Astrocyte of the spinal cord (primary cell): ENCODE measurements at regions not wholly inside any gene's neighbourhood (a gene's known extent, or its start where the extent isn't known, plus 50 kb on each side); places are given as distances from the start of the nearest gene placed in this dataset.

Source experiments
- DNase-seq: peaks from one replicate; pipeline ENCODE4 v3.0.0; 2011; ENCODE audit warnings: low read depth, low spot score
- H3K4me3 ChIP-seq: 2 replicates; pipeline ENCODE4 v1.5.1; 2011; ENCODE audit warnings: low read depth, mild to moderate bottlenecking, low read length, moderate library complexity
- in situ Hi-C: cut with HindIII; loops from 2 replicates; pipeline ENCODE4 v1.10.0; 2017; ENCODE audit warnings: low sequenced_read_pairs
- TF ChIP-seq, protein P1 (sequence below): IDR thresholded peaks from 2 replicates; pipeline ENCODE4 v1.5.1; 2012; ENCODE audit warnings: low read depth, mild to moderate bottlenecking, low read length, inconsistent platforms

DNA sequence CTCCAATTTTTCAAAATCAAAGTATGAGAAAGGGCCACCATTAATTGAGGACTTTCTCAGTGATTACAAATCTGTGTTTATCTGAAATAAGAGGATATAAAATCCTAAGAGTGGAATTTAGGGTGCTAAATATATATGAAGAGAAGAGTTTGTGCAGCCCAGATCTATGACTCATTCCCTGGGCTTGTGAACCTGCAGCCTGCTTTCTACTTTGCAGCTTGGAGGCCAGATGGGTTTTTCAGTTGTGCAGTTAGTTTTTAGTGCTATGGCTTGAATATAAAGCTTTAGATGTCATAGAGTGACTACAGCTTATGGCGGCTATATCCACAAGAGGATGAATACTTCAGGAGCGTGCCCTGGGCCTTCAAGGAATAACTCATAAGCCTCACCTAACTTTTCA is 1391.1 kb downstream of the FSTL5 start:
- in situ Hi-C loops, result no loop called here
- TF ChIP-seq, protein P1, sequence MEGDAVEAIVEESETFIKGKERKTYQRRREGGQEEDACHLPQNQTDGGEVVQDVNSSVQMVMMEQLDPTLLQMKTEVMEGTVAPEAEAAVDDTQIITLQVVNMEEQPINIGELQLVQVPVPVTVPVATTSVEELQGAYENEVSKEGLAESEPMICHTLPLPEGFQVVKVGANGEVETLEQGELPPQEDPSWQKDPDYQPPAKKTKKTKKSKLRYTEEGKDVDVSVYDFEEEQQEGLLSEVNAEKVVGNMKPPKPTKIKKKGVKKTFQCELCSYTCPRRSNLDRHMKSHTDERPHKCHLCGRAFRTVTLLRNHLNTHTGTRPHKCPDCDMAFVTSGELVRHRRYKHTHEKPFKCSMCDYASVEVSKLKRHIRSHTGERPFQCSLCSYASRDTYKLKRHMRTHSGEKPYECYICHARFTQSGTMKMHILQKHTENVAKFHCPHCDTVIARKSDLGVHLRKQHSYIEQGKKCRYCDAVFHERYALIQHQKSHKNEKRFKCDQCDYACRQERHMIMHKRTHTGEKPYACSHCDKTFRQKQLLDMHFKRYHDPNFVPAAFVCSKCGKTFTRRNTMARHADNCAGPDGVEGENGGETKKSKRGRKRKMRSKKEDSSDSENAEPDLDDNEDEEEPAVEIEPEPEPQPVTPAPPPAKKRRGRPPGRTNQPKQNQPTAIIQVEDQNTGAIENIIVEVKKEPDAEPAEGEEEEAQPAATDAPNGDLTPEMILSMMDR, result no peak
- H3K4me3 ChIP-seq, result no peak overlapping the region
- peak; percentile 27 for DNase-seq

DNA sequence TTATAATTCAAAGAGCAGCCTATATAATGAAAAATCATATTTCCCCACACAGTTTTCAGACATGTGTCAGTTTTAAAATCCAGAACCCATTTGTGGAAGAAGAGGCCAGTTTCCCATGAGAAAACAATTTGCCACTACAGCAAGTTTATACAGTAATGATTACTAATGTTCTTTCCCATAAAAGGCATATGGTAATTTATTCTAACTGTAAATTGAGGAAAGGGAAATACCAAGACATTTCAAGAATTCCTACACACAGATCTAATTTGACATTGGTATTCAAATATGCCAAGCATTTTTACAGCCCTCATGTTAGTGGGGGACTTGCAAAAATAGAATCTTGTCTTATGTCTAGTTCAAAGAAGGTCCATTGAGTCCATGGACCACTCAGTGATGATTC is 1368.6 kb downstream of the FSTL5 start:
- TF ChIP-seq, protein P1, result no peak
- H3K4me3 ChIP-seq, result no peak overlapping the region
- in situ Hi-C loops, result no loop called here
- DNase-seq, result no peak

DNA sequence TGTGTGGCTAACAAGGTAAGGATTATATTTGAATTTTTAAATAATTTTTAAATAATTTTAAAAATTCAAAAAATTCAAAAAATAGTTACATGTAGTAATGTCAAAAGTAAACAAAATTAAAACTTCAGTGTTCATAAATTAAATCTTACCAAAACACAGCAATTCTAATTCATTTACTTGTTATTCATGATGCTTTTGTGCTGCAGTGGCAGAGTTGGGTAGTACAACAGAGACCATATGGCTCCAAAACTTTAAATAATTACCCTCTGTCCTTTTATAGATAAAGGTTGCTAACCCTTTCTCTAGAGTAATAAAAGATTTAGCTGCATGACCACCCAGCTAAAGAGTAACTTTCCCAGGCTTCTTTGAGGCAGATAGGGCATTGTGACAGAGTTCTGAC is 1355.6 kb downstream of the FSTL5 start:
- in situ Hi-C loops, result no loop called here
- no peak overlapping the region for H3K4me3 ChIP-seq
- DNase-seq, result no peak
- TF ChIP-seq, protein P1, result peak; percentile 3

DNA sequence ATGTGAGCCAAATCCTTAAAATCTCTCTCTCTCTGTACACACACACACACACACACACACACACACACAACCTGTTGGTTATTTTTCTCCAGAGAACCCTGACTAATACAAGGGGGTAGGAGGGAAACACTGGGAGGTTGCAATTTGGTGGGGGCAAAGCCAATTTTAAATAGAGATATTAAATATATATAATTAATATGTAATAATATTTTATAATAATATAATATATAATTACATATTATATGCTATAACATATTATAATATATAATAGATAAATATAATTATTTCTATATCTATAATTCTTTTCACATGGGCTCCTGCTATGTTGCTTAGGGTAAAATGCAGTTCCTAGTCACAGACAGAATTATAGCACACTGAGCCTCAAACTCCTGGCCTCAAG is 1354.2 kb downstream of the FSTL5 start:
- in situ Hi-C loops, result no loop called here
- no peak overlapping the region for H3K4me3 ChIP-seq
- TF ChIP-seq, protein P1, result no peak
- no peak for DNase-seq

DNA sequence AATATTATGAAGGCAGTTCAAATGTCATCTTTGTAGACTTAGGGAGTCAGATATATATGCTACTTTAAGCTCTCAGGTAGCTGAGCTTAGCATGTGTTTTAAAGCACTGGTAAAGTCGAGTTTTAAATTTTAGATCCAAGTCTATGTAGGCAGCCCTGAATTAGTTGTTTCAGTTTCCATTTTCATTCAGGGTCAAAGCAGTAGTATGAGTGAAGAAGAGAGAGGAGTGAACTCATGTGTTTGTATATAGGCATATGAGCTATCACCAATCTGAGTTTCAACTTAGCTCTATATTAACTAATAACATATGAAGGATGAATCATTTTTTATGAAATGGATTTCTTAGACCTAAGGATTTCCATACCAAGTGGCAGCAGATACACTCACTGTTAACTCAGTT is 1353.4 kb downstream of the FSTL5 start:
- H3K4me3 ChIP-seq, result no peak overlapping the region
- DNase-seq, result no peak
- TF ChIP-seq, protein P1, result no peak
- in situ Hi-C loops, result no loop called here

DNA sequence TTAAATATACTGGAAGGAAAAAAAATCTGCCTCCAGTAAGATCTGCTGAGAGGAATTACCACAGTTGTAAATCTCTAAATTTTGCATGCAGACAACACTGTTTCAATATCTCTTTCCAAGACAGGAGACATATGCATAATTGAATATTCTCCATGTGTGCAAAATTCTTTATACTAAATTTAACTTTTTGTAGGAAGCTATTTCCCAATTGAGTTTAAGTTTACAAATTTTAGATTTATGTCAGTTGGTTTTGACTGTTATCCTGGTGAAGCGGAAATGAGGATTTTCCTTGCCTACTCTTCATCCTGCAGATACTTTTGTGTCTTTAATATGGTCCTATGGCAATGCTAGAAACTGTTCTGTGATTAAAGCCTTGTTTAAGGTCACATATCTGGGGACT is 1352.9 kb downstream of the FSTL5 start:
- no peak overlapping the region for H3K4me3 ChIP-seq
- in situ Hi-C loops, result no loop called here
- TF ChIP-seq, protein P1, result no peak
- no peak for DNase-seq

DNA sequence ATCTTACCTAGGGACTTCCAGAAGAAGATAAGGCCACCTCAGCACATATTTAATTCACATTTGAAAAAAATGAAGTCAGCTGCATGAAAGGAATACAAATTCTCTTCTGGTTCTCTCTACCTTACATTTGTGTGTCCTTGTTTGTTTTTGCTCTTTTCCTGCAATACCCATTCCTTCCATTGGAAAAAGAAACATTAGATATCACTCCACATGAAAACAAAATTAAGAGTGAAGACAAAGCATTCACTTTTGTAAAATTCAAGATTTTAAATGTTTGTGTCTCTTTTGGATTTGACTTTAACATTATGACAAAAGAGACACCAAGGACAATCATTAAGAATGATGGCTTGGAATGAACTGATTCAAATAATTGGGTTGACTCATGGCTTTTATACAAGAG is 1351.8 kb downstream of the FSTL5 start:
- TF ChIP-seq, protein P1, result peak; percentile 4
- H3K4me3 ChIP-seq, result no peak overlapping the region
- DNase-seq, result no peak
- in situ Hi-C loops, result no loop called here
